ENCODE measurements at regions not wholly inside any gene's neighbourhood (a gene's known extent, or its start where the extent isn't known, plus 50 kb on each side); places are given as distances from the start of the nearest gene placed in this dataset.

- no peak for FAIRE-seq
- Histone ChIP-seq H3K4me2 (ENCODE audit: control insufficient read depth, insufficient read depth) (no peak overlapping the region), H3K9ac (ENCODE audit: control insufficient read depth, insufficient read depth, low read length) (no peak overlapping the region), H3K79me2 (ENCODE audit: control insufficient read depth, insufficient read depth, low read length) (no peaks in the 10 kb centered on the region), H2AFZ (ENCODE audit: control insufficient read depth, low read depth, low read length) (no peak overlapping the region), H3K9me3 (replicated peaks; ENCODE audit: control insufficient read depth, insufficient read depth, low read length) (no peaks in the 10 kb centered on the region), H3K27me3 (replicated peaks in 1 of 2; ENCODE audit: control insufficient read depth in 2 of 2, insufficient read depth in 2 of 2, low read length in 1 of 2) (no peaks in the 10 kb centered on the region), H3K4me1 (ENCODE audit: control insufficient read depth, insufficient read depth, low read length) (no peaks in the 10 kb centered on the region), H4K20me1 (ENCODE audit: control insufficient read depth, insufficient read depth) (no peaks in the 10 kb centered on the region), H3K27ac (ENCODE audit: control insufficient read depth, insufficient read depth) (no peak overlapping the region), H3K36me3 (ENCODE audit: control insufficient read depth in 2 of 2, insufficient read depth in 2 of 2, low read length in 1 of 2) (no peaks in the 10 kb centered on the region), H3K4me3 (no peak overlapping the region)
- no peak for DNase-seq (ENCODE audit: low read depth, low spot score)
- ChIA-PET RAD21 (ENCODE audit: unreplicated experiment) (no interaction called here), POLR2A (no interaction called here), CTCF (no interaction called here), SMC1A (ENCODE audit: uncharacterized antibody, unreplicated experiment) (no interaction called here)
- no peak for ATAC-seq
- intact Hi-C loops (cut with micrococcal nuclease; ENCODE audit: unreplicated experiment) (no loop called here), in situ Hi-C loops (cut with MboI) (no loop called here)
- TF ChIP-seq RCOR1 (conservative IDR thresholded peaks at IDR 0.05; ENCODE audit: low read depth, low read length) (no peak), BRCA1 (IDR thresholded peaks at IDR 0.05; ENCODE audit: low read depth, low read length) (no peak), MTA3 (IDR thresholded peaks at IDR 0.05; ENCODE audit: borderline replicate concordance, low read length) (no peak), CUX1 (IDR thresholded peaks at IDR 0.05; ENCODE audit: insufficient replicate concordance, low read depth, low read length) (no peak), PML (IDR thresholded peaks at IDR 0.05; ENCODE audit: low read length) (no peak), IRF4 (IDR thresholded peaks at IDR 0.05; ENCODE audit: low read depth, low read length) (no peak), ZNF24 (IDR thresholded peaks at IDR 0.05) (no peak), TCF12 (IDR thresholded peaks at IDR 0.05; ENCODE audit: low read depth, low read length) (no peak), STAT3 (IDR thresholded peaks at IDR 0.05; ENCODE audit: low read depth, low read length) (no peak), CBFB (IDR thresholded peaks at IDR 0.05; ENCODE audit: low read depth) (no peak), FOXK2 (IDR thresholded peaks at IDR 0.05) (no peak), BHLHE40 (IDR thresholded peaks at IDR 0.05; ENCODE audit: borderline replicate concordance in 1 of 2, low read depth in 2 of 2, low read length in 1 of 2) (no peak)
- BruUV-seq (replicated peaks) = no TSS peak
- 20% methylated on average over 5 of the region's 5 CpGs for WGBS (ENCODE audit: insufficient coverage, insufficient replicate concordance, low lambda C conversion rate, missing lambda C conversion rate)
Observed at GRCh38 chr2:5150871-5151270, 541.3 kb upstream of the SOX11 start.

All from GM12878 (cell line).